ENCODE measurements at regions not wholly inside any gene's neighbourhood (a gene's known extent, or its start where the extent isn't known, plus 50 kb on each side); places are given as distances from the start of the nearest gene placed in this dataset.

DNA sequence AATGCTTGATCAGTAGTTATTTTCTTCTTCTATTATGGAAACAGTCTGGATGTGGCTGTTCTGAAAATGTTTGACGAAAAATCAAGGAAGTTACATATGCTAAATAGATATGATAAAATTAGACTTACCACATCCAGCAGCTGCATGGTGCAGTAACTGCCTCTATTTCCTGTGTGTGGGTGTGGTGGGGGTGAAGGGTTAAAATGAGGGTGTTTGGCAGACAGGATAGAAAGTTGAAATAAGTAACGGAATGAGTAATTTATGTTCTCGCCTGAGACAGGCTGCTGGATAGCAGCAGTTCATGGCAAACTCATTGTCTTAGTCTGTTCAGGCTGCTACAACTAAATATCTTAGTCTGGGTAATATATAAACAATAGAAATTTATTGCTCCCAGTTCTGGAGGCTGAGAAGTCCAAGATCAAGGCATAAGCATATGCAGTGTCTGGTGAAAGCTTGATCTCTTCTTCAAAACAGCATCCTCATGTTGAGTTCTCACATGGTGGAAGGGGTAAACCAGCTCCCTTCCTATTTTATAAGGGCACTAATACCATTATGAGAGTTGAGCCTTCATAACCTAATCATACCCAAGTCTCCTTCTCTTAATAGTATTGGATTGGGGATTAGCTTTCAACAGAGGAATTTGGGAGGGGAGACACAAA is 1248.9 kb downstream of the SLITRK5 start:
- peak; percentile 9 for DNase-seq

DNA sequence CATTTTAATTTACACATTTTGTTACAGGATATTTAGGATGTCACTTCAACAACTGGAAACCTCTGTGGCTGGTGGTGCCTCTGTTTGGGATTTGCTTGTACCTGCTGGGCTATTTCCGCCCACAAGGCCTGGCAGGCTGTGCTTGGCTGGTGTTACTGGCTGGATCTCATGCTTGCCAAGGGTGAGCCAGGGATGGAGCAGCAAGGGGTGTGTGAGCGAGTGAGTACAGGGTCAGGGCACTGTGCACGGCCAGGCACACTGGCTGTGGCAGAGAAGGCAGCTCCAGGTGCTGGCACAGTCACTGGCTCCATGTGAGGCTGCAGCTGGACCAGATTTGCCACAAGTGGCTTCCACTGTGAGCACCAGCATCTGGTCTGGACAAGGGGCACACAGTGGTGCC is 1254.8 kb downstream of the SLITRK5 start:
- no peak for DNase-seq

DNA sequence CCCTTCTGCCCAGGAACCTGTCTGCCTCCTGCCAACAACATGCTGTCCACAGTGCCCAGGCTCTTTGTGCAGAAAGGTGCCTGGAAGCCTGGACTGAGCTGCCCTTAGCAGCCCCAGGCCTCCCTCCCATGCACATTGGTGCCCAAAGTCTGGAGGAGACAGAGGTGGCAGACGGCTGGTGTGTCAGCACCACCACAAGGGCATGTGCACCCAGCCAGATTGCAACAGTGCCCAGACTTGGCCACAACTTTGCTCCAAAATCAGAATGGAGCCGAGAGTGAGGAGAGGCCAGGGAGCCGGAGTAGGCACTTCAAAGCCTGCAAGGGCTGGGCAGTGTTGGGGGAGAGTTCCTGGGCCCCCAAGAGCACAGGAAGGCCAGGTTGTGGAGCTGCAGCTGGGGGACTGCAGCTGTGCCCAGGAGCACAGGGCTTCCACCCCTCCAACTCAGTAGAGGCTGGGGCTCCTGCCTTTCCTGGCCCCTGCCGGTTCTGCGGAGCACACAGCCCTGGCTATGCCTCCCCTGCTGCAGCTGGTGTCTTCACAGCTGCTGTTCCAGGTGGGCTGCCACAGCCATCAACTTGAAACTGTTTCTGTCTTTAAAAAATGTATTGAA is 1255.8 kb downstream of the SLITRK5 start:
- no peak for DNase-seq

DNA sequence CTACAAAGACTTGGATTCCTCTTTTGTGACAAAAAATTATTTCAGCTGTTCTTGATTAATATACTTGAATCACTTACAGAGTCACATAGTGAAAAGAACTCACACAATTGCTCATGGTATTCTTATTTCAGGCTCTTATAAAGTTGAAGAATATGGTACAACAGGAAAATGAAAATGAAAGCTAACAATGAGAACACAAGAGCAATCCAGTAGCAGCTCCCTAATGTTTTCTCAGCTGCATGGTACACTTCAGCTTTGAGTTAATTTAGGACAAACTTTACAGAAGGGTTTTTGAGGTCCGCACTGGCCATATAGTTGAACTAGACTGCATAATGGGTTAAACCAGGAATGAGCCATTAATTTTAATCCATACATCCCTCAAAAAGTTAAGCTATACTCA is 1261.8 kb downstream of the SLITRK5 start:
- DNase-seq = no peak

DNA sequence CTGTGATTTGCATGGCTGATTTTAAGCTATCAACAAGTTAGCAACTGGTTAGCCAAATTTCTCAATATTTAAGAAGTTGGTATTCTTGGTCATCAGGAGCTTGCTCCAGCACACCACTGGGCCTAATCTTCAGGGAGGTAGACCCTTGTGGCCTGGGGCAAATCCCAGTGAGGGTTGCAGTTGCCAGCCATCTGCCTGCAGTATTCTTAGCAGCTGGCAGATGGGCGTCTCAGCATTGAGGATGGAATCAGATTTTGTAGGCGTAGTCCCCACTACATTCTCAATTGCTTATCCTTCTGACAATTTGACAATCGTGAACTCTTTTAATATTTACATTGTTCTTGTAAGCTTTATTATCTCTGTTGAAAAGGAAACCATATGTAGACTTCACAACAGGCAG is 1266.2 kb downstream of the SLITRK5 start:
- no peak for DNase-seq

DNA sequence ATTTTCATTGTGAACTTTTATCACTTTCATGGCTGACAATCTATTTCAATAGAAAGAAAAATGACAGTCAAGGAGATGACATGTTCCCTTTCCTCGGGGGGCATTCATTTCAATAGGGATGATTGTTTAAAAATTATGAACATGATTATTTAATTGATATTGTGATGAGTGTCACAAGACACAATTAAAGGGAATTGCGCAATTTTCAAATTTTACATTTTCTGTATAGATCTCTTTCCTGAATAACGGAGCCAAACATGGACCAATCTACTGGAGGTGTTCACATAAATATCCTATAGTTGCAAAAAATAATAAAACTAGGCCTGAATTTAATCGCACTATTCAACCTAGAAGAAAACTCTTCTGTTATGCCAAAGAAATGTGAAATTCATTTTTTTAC is 1274.6 kb downstream of the SLITRK5 start:
- no peak for DNase-seq

DNA sequence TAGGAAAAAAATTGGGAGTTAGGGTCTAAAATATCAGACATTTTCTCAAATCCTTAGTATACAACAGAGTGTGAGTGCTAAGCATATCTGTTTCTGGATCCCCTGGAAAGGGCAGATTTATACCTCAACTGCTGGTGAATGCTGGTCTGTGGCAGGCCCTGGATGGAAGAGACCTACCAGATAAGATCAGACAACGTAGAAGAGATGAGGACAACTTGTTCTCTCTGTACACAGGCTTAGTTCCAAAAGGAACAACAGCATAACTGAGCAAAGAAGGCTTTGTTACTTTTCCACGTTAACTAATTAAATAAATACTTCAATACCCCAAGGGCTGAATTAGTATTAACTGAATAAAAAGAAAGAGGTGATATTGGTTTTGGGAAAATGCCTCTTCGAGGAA is 1277.3 kb downstream of the SLITRK5 start:
- DNase-seq = no peak

DNA sequence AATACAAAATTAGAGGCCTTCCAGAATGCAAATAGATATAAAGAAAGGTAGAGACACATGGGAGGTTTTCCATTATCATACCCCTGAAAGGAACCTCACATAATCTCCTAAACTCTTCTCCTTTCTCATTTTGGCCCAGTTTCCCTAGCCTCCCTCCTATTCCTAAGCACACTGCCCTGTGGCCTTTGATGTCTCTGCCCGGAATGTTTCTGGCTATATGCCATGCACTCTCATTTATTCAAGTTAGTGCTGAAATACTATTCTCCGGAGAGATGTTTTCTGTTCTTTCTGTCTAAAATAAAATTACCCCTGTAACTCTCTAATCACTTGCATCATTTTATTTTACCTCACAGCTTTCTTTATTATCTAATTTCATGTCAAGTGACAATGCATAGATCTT is 1287.7 kb downstream of the SLITRK5 start:
- DNase-seq = no peak

DNA sequence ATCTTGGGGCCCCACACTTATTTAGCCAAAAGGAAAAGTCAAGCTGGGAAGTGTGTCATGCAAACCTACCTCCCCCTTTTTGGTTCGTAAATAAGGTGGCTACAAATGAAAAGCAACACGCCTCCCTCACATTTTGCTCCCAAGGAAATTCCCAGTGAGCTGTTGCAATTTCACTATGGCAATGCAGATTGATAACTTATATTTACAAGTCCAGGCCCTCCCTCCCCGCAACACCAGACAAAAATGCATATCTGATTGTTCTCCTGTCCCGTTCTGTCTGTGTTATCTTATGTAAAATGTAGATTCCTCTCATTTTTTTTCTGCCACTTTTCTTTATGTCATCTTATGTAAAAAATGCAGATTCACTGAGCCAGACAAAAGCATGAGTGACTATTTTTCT is 1305.3 kb downstream of the SLITRK5 start:
- DNase-seq = no peak

DNA sequence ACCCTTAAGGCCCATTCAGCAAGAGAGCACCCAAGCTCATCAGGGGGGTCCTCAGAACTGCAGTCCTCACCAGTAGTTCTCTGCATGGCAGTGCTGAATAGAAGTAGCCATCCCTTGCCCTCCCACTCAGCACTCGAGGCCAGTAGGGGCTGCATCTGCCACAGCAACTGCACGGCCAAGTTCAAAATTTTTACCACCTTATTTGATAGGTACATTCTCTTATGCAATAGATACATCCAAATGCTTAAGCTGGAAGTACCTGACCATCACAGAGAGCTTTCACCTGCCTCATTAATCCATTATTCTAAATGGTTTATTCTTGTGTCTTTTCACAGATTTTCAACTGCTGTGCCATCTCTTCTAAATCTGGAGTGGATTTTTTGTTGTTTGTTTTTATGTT is 1307.4 kb downstream of the SLITRK5 start:
- no peak for DNase-seq

DNA sequence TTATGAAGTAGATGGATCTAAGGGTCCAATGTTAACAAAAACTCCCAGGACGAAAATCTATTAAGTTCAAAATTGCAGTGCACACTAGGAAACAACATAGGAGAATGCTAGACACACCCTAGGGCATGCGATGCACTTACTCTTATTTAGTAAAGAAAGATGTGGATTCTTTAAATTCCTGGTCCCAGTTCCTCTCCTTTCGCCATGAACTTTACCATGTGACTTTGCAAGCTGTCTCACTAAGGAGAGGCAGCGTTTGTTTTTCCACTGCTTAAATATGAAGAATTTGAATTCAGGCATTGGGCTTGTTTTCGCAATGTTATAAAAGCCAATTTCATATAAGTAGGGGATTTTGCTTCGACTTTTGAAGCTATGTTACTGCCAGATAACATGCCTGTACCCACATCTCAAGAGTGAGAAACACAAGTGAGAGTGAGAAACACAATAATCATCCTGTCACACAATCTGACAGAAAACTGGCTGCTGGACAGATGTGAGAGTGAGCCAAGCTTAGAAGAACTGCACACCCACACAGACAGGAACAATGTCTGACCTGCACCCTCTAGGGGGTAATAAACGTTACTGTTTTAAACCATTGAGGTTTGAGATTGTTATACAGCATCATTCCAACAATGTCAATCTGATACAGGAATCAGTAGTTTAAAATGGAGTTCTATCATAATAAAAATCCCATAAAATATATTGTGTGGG is 1308.4 kb downstream of the SLITRK5 start:
- DNase-seq = no peak

DNA sequence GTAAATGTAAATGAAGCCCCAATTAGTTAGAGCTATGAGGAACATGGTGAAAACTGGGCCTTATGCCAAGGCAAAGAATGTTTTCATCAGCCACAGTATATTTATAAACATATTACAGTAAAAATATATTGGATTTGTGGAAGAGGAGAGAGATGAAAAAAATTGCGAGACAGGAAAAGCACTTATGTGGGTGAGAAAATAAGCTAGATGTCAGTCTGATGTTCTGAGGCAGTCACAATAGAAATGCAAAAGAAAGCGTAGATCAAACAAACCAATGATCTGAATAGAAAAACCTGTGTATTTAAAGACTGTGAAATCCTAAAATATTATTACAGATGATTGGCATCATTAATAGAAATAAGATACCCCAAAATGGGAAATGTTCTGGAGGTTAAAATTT is 1332.5 kb downstream of the SLITRK5 start:
- no peak for DNase-seq

DNA sequence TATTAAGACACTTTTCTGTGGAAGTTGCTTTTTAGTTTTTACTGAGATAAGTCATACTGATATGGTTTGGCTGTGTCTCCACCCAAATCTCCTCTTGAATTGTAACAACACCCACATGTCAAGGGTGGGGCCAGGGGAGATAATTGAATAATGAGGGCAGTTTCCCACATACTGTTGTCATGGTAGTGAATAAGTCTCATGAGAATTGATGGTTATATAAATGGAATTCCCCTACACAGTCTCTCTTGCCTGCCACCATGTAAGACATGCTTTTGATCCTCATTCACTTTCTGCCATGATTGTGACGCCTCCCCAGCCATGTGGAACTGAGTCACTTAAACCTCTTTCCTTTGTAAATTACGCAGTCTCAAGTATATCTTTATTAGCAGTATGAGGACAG is 1340.4 kb downstream of the SLITRK5 start:
- no peak for DNase-seq

DNA sequence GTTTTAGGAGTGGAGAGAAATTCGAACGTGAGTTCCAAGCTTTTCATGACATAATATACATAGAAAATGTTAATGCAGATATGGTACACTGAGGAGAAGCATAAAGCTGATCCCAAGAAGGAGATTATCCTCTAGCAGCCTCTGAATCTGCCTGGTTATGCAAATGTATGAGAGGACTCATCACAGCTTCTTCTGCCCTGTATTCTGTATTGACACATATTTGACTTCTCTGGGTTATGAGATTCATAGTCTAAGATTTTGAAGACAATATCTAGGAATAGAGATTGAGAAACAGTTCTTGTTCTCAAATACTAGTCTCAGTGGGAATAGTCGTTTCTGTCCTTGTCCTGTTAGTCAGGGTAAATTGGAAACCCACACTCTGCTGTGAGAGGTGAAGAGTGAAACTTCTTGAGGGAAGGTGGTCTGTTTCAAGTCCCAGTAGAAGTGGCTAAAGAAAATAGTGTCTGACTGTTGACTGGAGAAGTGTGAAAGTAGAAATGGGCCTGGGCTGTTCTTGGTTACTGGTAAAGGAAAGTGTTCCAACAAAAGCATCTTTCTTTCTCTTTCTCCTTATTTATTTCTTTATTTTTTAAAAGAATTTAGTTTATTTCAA is 1356.6 kb downstream of the SLITRK5 start:
- no peak for DNase-seq

DNA sequence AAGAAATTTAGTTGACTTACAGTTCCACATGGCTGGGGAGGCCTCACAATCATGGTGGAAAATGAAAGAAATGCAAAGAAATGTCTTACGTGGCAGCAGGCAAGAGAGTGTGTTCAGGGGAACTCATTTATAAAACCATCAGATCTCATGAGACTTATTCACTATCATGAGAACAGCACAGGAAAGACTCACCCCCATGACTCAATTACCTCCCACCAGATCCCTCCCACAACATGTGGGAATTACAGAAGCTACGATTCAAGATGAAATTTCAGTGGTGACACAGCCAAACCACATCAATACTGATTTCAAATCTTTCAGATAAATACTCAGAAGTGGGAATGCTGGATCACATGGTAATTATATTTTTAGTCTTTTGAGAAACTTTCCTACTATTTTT is 1357.9 kb downstream of the SLITRK5 start:
- DNase-seq = no peak

DNA sequence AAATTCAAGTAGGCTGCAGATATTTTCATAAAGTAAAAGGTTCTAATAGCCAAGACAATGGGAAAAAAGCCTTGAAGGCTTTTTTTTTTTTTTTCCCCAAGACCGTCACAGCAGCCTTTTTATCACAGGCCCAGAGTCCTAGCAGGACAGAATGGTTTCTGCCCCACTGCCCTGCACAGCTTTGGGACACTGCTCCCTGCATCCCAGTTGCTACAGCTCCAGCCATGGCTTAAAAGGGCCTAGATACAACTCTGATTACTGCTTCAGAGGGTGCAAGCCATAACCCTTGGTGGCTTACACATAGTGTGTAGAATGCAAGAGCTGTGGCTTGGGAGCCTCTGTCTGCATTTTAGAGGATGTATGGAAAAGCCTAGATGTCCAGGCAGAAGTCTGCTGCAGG is 1362.8 kb downstream of the SLITRK5 start:
- no peak for DNase-seq

DNA sequence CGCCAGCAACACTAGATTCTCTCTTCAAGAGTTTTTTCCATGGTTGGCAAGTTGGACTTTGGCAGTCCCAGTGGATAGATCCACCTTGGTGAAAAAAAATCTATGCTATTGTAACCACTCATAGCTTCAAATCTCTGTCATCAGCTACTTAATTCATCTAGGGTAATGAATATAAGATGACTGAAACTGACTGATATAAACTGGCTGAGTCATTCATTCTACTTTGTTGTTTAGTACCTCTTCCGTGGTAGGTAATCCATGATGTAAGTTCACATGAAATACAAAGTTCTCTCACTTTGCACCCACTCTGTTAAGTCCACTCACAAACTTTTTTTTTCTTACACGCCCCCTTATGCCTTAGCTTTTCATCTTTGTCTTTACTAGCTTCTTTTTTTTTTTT is 1381.5 kb downstream of the SLITRK5 start:
- no peak for DNase-seq

DNA sequence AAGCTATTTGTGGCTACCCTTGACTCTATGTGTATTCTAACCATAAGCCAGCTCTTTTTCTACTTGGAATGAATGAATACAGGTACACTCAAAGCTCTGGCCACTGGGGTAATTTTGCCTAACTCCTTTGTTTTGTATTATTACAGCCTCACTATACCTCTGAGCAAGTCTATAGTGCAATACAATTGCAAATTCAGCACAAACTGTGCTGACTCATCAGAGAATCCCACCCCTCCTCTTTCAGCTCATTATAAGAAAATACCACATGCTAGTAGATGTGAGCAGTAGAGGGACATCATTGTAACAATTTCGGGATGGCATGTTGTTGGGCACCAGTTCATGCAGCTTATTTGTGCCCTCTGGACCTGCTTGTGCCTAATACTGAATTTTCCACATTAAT is 1382.2 kb downstream of the SLITRK5 start:
- DNase-seq = no peak

DNA sequence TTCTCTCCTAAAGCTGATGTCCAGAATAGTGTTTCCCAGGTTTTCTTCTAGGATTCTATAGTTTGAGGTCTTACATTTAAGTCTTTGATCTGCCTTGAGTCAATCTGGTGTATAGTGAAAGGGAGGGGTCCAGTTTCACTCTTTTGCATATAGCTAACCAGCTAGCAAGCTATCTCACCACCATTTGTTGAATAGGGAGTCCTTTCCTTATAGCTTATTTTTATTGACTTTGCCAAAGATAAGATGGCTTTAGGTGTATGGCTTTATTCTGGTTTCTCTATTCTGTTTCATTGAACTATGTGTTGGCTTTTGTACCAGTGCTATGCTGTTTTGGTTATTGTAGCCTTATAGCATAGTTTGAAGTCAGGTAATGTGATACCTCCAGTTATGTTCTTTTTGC is 1386.1 kb downstream of the SLITRK5 start:
- no peak for DNase-seq

DNA sequence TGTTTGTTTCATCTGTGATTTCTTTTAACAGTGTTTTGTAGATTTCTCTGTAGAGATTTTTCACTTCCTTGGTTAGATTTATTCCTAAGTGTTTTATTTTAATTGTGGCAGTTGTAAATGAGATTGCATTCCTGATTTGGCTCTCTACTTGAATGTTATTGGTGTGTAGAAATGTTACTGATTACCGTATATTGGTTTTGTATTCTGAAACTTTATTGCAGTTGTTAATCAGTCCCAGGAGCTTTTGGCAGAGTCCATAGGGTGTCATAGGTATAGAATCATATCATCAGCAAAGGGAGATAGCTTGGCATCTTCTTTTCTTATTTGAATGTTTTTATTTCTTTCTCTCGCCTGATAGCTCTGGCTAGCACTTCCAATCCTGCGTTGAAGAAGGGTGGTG is 1386.7 kb downstream of the SLITRK5 start:
- DNase-seq = no peak

DNA sequence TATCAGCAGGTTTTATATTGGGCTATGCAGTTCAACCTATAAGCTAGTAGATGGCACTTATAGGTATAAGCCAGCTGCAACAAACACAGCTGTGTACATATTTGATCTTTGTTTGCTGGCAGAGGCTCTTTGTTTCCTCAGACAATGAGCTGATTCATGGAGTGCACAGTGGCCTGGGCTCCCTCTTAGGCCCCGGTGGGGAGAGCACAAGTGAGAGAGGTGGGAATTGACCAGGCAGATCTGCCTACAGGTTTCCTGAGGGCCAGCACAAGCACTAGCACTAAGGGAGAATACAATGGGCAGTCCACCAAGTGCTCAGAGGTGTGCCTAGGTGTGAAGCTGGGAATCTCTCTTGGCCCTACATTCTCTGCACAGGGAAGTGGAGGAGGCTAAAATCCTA is 1390.7 kb downstream of the SLITRK5 start:
- no peak for DNase-seq

DNA sequence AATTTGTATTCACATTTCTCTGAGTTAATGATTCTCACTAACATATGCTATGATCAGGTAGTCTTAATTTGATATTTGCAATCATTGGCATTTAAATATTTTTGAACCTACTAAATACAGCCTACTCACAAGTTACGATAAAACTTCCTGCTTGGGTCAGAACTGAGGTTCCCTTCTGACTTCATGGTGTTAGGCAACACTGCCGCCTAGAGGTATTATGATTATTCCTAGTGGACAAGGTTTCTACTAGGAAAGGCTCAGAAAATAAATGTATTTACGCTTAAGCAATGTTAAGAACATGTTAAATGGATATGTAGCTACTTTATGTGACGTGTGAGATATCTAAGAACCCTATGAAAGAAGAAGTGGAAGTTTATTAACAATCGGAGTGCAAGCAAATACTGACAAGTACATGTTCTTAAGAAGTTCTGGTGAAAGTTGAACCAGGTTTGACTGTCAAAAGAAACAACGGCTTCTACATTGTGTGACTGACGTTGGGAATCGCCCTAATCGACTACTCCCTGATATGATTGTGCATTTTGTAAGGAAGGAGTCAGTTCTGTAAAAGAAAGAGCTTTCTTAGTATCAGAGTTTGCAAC is 1395.8 kb downstream of the SLITRK5 start:
- no peak for DNase-seq

DNA sequence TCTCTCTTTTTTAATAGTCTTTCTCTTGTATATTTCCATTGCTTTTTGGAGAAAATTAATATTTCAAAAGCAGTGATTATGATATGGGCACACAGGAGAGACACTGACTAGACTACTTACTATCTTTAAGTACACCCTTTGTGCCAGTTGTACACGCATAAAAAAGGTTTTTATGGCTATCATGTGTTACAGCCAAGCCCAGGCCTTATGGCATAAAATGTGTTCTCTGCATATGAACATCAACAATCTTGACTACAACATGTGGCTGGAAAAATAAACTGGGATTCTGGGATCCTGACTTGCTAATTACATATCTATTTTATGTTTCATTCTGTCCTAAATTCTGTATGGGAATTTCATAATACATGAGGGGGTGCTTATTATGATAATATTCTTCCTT is 1401.8 kb downstream of the SLITRK5 start:
- no peak for DNase-seq

DNA sequence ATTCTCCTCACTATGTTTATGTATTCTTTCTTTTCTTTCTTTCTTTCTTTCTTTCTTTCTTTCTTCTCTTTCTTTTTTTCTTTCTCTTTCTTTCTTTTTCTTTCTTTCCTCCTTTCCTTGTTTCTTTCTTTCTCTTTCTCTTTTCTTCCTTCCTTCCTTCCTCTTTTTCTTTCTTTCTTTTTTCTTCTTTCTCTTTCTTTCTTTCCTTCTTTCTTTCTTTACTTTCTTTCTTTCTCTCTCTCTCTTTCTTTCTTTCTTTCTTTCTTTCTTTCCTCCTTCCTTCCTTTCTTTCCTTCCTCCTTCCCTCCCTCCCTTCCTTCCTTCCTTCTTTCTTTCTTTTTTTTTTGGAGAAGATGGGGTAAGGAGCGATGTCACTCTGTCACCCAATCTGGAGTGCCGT is 1405.5 kb downstream of the SLITRK5 start:
- DNase-seq = no peak

Measured in activated T-cell treated with anti-CD3 and anti-CD28 coated beads for 4 hours (primary cell).